ENCODE measurements at regions not wholly inside any gene's neighbourhood (a gene's known extent, or its start where the extent isn't known, plus 50 kb on each side); places are given as distances from the start of the nearest gene placed in this dataset.

GRCh38 chr13:84645196-84646012 is 763.1 kb upstream of the SLITRK1 start:
- no peaks in the 10 kb centered on the region for H3K27me3 ChIP-seq (ENCODE audit: control insufficient read depth, insufficient read depth, low read length)
- H3K9ac ChIP-seq (ENCODE audit: low read length), result no peak overlapping the region
- H3K36me3 ChIP-seq (ENCODE audit: control insufficient read depth, low read depth, low read length), result no peaks in the 10 kb centered on the region
- H3K27ac ChIP-seq (ENCODE audit: low read length), result no peak overlapping the region
- no peaks in the 10 kb centered on the region for H3K9me3 ChIP-seq (ENCODE audit: control insufficient read depth, low read depth, low read length)
- no peaks in the 10 kb centered on the region for H3K4me1 ChIP-seq (ENCODE audit: control insufficient read depth, low read depth, low read length)
- no peak overlapping the region for H3K4me3 ChIP-seq (ENCODE audit: low read length)

- Histone ChIP-seq H3K36me3 (ENCODE audit: control insufficient read depth, low read depth, low read length) (no peaks in the 10 kb centered on the region), H3K4me3 (ENCODE audit: low read length) (no peak overlapping the region), H3K4me1 (ENCODE audit: control insufficient read depth, low read depth, low read length) (no peaks in the 10 kb centered on the region), H3K9ac (ENCODE audit: low read length) (no peak overlapping the region), H3K9me3 (ENCODE audit: control insufficient read depth, low read depth, low read length) (no peaks in the 10 kb centered on the region), H3K27me3 (ENCODE audit: control insufficient read depth, insufficient read depth, low read length) (no peaks in the 10 kb centered on the region), H3K27ac (ENCODE audit: low read length) (no peak overlapping the region)
Observed at GRCh38 chr13:84641491-84641890, 759.2 kb upstream of the SLITRK1 start.

- H3K9me3 ChIP-seq (ENCODE audit: control insufficient read depth, low read depth, low read length), result no peaks in the 10 kb centered on the region
- no peaks in the 10 kb centered on the region for H3K36me3 ChIP-seq (ENCODE audit: control insufficient read depth, low read depth, low read length)
- H3K27me3 ChIP-seq (ENCODE audit: control insufficient read depth, insufficient read depth, low read length), result no peaks in the 10 kb centered on the region
- no peak overlapping the region for H3K27ac ChIP-seq (ENCODE audit: low read length)
- H3K4me3 ChIP-seq (ENCODE audit: low read length), result no peak overlapping the region
- H3K9ac ChIP-seq (ENCODE audit: low read length), result no peak overlapping the region
- H3K4me1 ChIP-seq (ENCODE audit: control insufficient read depth, low read depth, low read length), result no peaks in the 10 kb centered on the region
Observed at GRCh38 chr13:84640691-84641090, 758.4 kb upstream of the SLITRK1 start.

GRCh38 chr13:84630476-84630875 is 748.2 kb upstream of the SLITRK1 start:
- no peak overlapping the region for H3K9ac ChIP-seq (ENCODE audit: low read length)
- no peaks in the 10 kb centered on the region for H3K4me1 ChIP-seq (ENCODE audit: control insufficient read depth, low read depth, low read length)
- no peaks in the 10 kb centered on the region for H3K9me3 ChIP-seq (ENCODE audit: control insufficient read depth, low read depth, low read length)
- no peak overlapping the region for H3K27ac ChIP-seq (ENCODE audit: low read length)
- no peaks in the 10 kb centered on the region for H3K27me3 ChIP-seq (ENCODE audit: control insufficient read depth, insufficient read depth, low read length)
- H3K4me3 ChIP-seq (ENCODE audit: low read length), result no peak overlapping the region
- H3K36me3 ChIP-seq (ENCODE audit: control insufficient read depth, low read depth, low read length), result no peaks in the 10 kb centered on the region

GRCh38 chr13:84616864-84617263 is 734.6 kb upstream of the SLITRK1 start:
- Histone ChIP-seq H3K4me3 (ENCODE audit: low read length) (no peak overlapping the region), H3K27me3 (ENCODE audit: control insufficient read depth, insufficient read depth, low read length) (no peaks in the 10 kb centered on the region), H3K27ac (ENCODE audit: low read length) (no peak overlapping the region), H3K36me3 (ENCODE audit: control insufficient read depth, low read depth, low read length) (no peaks in the 10 kb centered on the region), H3K4me1 (ENCODE audit: control insufficient read depth, low read depth, low read length) (no peaks in the 10 kb centered on the region), H3K9me3 (ENCODE audit: control insufficient read depth, low read depth, low read length) (no peaks in the 10 kb centered on the region), H3K9ac (ENCODE audit: low read length) (no peak overlapping the region)

GRCh38 chr13:84609716-84610115 is 727.4 kb upstream of the SLITRK1 start:
- Histone ChIP-seq H3K9ac (ENCODE audit: low read length) (no peak overlapping the region), H3K36me3 (ENCODE audit: control insufficient read depth, low read depth, low read length) (no peaks in the 10 kb centered on the region), H3K27me3 (ENCODE audit: control insufficient read depth, insufficient read depth, low read length) (no peaks in the 10 kb centered on the region), H3K4me3 (ENCODE audit: low read length) (no peak overlapping the region), H3K9me3 (ENCODE audit: control insufficient read depth, low read depth, low read length) (no peaks in the 10 kb centered on the region), H3K4me1 (ENCODE audit: control insufficient read depth, low read depth, low read length) (no peaks in the 10 kb centered on the region), H3K27ac (ENCODE audit: low read length) (no peak overlapping the region)

GRCh38 chr13:84607261-84608013 is 725.2 kb upstream of the SLITRK1 start:
- Histone ChIP-seq H3K9ac (ENCODE audit: low read length) (no peak overlapping the region), H3K27me3 (ENCODE audit: control insufficient read depth, insufficient read depth, low read length) (no peaks in the 10 kb centered on the region), H3K27ac (ENCODE audit: low read length) (no peak overlapping the region), H3K36me3 (ENCODE audit: control insufficient read depth, low read depth, low read length) (no peaks in the 10 kb centered on the region), H3K9me3 (ENCODE audit: control insufficient read depth, low read depth, low read length) (no peaks in the 10 kb centered on the region), H3K4me1 (ENCODE audit: control insufficient read depth, low read depth, low read length) (no peaks in the 10 kb centered on the region), H3K4me3 (ENCODE audit: low read length) (no peak overlapping the region)

- no peaks in the 10 kb centered on the region for H3K27me3 ChIP-seq (ENCODE audit: control insufficient read depth, insufficient read depth, low read length)
- H3K4me1 ChIP-seq (ENCODE audit: control insufficient read depth, low read depth, low read length), result no peaks in the 10 kb centered on the region
- no peak overlapping the region for H3K27ac ChIP-seq (ENCODE audit: low read length)
- no peaks in the 10 kb centered on the region for H3K36me3 ChIP-seq (ENCODE audit: control insufficient read depth, low read depth, low read length)
- no peaks in the 10 kb centered on the region for H3K9me3 ChIP-seq (ENCODE audit: control insufficient read depth, low read depth, low read length)
- no peak overlapping the region for H3K4me3 ChIP-seq (ENCODE audit: low read length)
- H3K9ac ChIP-seq (ENCODE audit: low read length), result no peak overlapping the region
Observed at GRCh38 chr13:84606616-84607015, 724.3 kb upstream of the SLITRK1 start.

- no peak overlapping the region for H3K4me3 ChIP-seq (ENCODE audit: low read length)
- no peak overlapping the region for H3K27ac ChIP-seq (ENCODE audit: low read length)
- no peaks in the 10 kb centered on the region for H3K36me3 ChIP-seq (ENCODE audit: control insufficient read depth, low read depth, low read length)
- H3K4me1 ChIP-seq (ENCODE audit: control insufficient read depth, low read depth, low read length), result no peaks in the 10 kb centered on the region
- H3K27me3 ChIP-seq (ENCODE audit: control insufficient read depth, insufficient read depth, low read length), result no peaks in the 10 kb centered on the region
- H3K9ac ChIP-seq (ENCODE audit: low read length), result no peak overlapping the region
- H3K9me3 ChIP-seq (ENCODE audit: control insufficient read depth, low read depth, low read length), result no peaks in the 10 kb centered on the region
Observed at GRCh38 chr13:84605927-84606326, 723.7 kb upstream of the SLITRK1 start.

GRCh38 chr13:84591444-84591843 is 709.2 kb upstream of the SLITRK1 start:
- Histone ChIP-seq H3K4me1 (ENCODE audit: control insufficient read depth, low read depth, low read length) (peaks cover 25% of the 10 kb centered on the region), H3K9me3 (ENCODE audit: control insufficient read depth, low read depth, low read length) (no peaks in the 10 kb centered on the region), H3K36me3 (ENCODE audit: control insufficient read depth, low read depth, low read length) (no peaks in the 10 kb centered on the region), H3K9ac (ENCODE audit: low read length) (no peak overlapping the region), H3K27me3 (ENCODE audit: control insufficient read depth, insufficient read depth, low read length) (no peaks in the 10 kb centered on the region), H3K27ac (ENCODE audit: low read length) (no peak overlapping the region), H3K4me3 (ENCODE audit: low read length) (no peak overlapping the region)

- Histone ChIP-seq H3K9me3 (ENCODE audit: control insufficient read depth, low read depth, low read length) (no peaks in the 10 kb centered on the region), H3K9ac (ENCODE audit: low read length) (no peak overlapping the region), H3K36me3 (ENCODE audit: control insufficient read depth, low read depth, low read length) (no peaks in the 10 kb centered on the region), H3K4me3 (ENCODE audit: low read length) (no peak overlapping the region), H3K4me1 (ENCODE audit: control insufficient read depth, low read depth, low read length) (peaks cover 25% of the 10 kb centered on the region), H3K27ac (ENCODE audit: low read length) (no peak overlapping the region), H3K27me3 (ENCODE audit: control insufficient read depth, insufficient read depth, low read length) (no peaks in the 10 kb centered on the region)
Observed at GRCh38 chr13:84590663-84591062, 708.4 kb upstream of the SLITRK1 start.

- no peaks in the 10 kb centered on the region for H3K36me3 ChIP-seq (ENCODE audit: control insufficient read depth, low read depth, low read length)
Observed at GRCh38 chr13:84588023-84588422, 705.7 kb upstream of the SLITRK1 start.

More at GRCh38 chr13:84588023-84588422, 705.7 kb upstream of the SLITRK1 start:
- Histone ChIP-seq H3K9me3 (ENCODE audit: control insufficient read depth, low read depth, low read length) (no peaks in the 10 kb centered on the region), H3K27ac (ENCODE audit: low read length) (no peak overlapping the region), H3K4me3 (ENCODE audit: low read length) (no peak overlapping the region), H3K4me1 (ENCODE audit: control insufficient read depth, low read depth, low read length) (peaks cover 25% of the 10 kb centered on the region), H3K27me3 (ENCODE audit: control insufficient read depth, insufficient read depth, low read length) (no peaks in the 10 kb centered on the region), H3K9ac (ENCODE audit: low read length) (no peak overlapping the region)

Data from iPS-18a (cell line).